HG03175 (cell line): ENCODE measurements at regions not wholly inside any gene's neighbourhood (a gene's known extent, or its start where the extent isn't known, plus 50 kb on each side); places are given as distances from the start of the nearest gene placed in this dataset.

ENCODE experiments used
- ATAC-seq: cut with Tn5 transposase; IDR thresholded peaks from one replicate; pipeline ENCODE4 v1.9.1; 2021; ENCODE audit warnings: mild to moderate bottlenecking, moderate library complexity; ENCODE audit not compliant: unreplicated experiment

DNA sequence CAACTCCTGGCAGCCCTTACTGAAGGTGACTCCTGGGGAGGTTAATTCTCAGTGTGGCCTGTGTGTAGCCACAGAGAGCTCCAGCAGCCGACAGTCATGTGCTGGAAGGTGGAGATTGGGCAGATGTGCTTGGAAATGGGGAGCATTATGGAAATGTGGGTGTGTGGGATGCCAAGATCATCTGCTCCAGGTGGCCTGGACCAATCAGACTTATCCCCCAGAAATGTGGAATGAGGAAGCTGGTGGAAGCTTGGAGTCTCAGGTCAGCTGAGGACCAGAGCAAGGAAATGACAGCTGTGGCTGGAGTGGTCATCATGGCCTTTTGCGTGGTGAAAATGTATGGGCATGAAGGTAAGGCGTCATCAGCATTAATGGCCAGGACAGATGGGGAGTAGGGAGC is 234.0 kb downstream of the MIAT start:
- ATAC-seq, result no peak

DNA sequence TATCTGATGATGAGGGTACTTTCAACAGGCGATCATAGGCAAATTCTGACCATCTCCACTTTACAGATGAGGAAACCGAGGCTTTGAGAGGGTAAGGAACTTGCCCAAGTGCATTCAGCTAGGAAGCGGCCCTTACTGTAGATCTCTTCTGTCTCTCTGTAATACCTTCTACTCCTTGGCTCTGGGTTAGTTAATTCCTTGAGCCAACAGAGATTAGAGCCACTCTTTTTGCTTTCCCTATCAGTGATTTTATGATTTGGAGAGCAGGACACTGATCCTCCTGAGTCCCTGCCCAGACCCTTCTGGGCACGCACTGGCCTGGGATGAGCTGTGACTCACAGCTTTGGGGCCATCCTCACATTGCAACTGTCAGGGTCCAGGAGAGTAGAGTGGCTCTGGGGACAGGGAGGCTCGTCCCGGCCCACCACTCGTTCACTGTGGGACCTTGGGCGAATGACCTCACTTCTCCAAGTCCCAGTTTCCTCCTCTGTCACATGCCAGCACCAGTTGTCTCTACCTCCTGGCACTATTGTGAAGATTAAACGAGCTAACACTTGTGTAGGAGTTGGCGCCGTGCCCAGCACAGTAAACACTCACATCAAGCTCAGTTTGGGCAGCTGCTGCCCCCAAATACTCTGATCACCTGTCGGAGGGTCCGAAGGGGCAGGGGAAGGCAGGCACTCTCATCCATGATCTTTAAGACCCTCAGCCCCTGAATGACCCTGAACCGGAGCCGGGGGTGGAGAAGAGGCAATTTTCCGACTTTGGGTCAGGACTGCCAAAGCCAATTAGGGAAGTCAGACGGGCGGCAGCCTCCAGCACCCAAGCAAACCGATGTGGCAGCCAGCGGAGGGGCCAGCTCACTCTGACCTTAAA is 235.0 kb downstream of the MIAT start:
- no peak for ATAC-seq

DNA sequence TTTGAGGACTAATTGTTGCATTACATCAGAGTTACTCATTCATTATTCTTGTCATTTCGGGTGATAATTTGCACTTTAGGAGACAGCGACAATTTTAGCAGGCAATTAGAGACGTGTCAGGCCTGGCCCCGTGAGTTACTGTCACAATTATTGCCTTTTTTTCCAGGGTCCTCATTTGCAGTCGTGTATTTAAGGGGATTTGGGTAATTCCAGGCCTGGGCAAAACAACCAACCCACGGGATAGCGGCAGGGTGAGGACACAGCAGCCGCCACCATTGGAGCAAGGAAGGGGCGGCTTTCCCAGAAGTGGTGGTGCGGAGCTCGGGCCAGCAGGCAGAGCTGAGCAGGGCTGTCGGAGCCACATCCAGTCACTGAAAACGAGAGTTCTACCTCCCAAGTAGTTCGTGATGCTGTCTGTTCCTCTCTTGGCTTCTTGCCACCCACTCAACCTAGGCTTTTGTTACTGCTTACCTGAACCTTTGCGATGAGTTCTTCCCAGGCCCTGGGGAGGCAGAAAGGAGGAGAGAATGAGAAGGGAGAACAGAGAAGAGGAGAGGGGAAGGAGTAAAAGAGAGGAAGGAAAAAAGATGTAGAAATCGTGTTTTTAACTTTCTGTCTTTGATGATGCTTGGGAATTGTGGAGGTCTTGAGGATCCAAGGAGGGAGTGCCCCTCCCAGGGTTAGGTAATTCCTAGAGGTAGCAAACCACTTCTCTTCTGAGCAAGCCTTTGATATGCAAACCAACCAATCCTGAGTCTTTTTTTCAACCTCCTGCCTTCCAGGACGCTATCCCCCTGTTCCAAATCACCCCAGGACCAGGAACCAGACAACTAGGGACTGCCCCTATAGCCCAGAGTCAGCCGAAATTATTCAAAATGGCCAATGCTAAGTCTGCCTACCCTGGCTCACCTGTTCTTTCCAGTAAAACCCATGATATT is 236.1 kb downstream of the MIAT start:
- no peak for ATAC-seq

DNA sequence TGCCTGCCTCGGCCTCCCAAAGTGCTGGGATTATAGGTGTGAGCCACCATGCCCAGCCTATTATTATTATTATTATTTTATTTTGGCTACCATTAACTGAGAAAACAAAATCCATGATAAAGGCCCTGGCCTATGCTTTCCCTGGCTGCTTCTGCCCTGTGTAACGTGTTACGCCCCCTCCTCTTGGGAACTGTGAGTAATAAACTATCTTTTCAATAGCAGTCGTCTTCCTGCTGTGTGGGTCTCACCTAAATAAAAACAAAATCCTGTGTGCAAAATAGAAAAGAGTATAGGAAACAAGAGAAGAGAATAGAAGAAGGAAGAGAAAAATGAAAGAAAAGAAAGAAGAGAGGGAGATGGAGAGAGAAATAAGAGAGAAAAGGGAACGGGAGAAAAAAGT is 237.0 kb downstream of the MIAT start:
- ATAC-seq, result no peak

DNA sequence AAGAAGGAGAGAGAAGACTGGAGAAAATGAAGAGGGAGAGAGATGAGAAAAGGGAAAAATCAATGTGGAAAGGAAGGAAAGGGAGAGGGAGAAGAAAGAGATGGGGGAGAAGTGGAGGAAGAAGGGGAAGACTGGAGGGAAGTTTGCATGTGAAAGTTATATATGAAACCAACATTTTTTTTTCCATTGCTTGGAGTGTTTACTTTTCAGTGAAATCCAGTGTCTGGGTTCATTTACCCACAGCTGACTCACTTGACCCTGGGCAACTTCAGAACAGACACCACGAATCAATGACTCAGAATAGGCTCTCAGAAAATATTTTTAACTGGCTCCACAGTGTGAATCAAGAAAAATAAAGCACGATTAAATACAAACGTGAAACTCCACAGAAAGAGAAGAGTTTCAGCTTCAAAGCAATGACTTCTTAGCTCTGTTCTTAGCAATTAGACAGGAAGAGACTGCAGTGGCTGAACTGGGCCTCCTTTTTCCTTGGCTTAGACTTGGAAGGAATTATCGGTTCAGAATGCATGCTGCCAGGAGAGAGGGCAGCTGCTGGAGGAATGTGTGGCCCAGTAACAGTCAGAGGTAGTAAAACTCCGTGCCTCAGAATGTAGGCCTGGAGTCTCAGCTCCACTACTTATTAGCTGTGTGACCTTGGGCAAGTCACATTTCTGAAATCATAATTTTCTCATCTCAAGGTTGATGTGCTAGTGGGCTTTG is 237.5 kb downstream of the MIAT start:
- no peak for ATAC-seq

DNA sequence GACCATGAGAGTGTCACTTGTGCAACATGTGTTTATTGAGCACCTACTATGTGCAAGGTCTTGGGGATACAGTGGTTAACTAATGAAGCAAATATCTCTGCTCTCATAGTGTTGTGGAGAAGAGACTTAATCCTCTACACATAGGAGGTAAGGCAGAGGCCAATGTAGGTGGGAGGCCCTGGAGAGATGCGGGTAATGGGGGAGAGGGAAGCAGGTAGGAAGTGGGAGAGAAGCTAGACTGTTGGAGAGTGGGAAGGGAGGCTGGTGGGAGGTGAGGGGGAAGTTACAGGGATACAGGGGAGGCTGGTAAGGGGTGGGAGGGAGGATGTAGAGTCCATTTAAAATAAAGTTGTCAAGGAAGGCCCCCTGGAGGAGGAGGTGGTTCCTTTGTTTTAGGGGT is 240.0 kb downstream of the MIAT start:
- ATAC-seq, result no peak

DNA sequence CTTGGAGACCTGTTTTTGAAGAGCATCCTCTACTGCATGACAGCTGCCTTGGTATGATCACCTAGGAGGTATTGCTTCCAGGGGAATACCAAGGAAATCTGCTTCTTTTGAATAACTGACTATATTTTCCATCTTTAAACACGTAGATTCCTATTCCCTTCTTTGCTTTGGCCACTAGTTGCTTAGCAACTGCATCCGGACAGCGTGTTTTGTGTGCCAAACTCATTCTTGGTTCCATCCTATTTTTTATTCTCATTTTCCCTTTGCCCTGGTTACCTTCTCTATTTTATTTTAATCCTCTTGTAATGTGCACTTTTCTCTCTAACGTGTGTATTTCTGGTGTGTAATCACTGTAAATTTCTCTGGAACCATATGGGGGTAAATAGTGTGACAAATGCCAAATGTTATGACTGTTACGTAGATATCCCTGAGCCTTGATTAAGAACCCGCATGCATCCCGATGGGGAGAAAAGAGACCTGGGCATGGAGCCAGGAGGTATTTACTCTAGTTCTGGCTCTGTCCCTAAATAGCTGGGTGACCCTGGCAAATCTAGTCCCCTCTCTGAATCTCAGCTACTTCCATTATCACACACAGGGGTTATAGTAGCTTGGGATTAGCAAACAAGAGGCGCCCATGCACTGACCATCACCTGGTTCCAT is 241.7 kb downstream of the MIAT start:
- no peak for ATAC-seq

DNA sequence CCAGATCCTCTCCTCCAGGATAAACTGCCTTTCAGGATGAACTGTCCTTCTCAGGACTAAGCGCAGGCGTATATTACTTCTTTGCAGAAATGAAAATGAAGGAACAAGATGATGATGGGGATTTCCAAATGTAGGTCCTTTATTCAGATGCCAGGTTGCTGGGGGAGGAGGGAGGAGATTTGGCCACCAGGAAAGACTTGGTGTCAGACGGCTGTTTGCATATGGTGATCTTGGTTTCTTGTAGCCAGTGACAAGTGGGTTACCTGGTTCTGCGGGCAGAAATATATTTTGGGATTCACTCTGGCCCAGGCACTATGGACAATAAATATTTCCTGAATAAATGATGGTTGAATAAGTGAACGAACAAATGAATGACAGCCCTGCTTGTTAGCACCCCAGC is 243.4 kb downstream of the MIAT start:
- ATAC-seq, result no peak

DNA sequence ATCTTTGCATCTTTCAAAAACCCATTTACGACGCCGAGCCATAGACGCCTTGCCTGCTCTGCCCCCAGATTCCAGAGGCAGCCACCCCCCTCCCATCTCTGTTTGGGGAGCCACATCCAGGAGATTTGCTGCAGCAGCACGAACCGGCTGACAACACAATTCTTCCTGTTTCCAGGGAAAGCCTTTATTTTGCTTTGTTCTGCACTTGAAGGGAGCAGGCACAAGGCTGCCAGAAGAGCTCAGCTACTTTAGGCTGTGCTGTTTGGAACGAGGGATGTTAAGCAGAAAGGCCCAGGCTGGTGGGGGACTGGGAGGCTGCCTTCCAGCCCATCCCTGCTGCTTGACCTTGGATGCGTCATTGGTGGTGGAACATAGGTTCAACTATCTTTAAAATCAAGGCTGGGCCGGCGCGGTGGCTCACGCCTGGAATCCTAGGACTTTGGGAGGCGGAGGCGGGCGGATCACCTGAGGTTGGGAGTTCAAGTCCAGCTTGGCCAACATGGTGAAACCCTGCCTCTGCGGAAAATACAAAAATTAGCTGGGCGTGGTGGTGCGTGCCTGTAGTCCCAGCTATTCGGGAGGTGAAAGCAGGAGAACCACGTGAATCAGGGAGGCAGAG is 243.9 kb downstream of the MIAT start:
- no peak for ATAC-seq

DNA sequence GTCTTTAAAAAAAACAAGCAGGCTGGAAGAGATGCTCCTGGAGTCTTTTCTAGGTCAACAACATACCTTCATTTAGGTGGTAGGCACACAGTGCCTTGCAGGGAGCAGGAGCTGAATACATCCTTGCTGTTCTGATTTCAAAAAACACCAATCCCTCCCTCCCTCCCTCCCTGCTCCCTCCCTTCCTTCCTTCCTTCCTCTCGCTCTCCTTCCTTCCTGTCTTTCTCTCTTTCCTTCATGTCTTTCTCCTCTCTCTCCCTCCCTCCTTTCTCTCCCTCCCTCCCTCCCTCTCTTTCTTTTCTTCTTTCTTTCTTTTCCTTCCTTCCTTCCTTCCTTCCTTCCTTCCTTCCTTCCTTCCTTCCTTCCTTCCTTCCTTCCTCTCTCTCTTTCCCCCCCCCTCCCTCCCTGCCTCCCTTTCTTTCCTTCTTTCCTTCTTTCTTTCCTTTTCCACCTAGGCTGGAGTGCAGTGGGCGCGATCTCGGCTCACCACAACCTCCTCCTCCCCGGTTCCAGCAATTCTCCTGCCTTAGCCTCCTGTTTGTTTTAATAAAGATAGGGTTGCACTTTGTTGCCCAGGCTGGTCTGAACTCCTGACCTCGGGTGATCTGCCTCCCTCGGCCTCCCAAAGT is 245.1 kb downstream of the MIAT start:
- ATAC-seq, result no peak

DNA sequence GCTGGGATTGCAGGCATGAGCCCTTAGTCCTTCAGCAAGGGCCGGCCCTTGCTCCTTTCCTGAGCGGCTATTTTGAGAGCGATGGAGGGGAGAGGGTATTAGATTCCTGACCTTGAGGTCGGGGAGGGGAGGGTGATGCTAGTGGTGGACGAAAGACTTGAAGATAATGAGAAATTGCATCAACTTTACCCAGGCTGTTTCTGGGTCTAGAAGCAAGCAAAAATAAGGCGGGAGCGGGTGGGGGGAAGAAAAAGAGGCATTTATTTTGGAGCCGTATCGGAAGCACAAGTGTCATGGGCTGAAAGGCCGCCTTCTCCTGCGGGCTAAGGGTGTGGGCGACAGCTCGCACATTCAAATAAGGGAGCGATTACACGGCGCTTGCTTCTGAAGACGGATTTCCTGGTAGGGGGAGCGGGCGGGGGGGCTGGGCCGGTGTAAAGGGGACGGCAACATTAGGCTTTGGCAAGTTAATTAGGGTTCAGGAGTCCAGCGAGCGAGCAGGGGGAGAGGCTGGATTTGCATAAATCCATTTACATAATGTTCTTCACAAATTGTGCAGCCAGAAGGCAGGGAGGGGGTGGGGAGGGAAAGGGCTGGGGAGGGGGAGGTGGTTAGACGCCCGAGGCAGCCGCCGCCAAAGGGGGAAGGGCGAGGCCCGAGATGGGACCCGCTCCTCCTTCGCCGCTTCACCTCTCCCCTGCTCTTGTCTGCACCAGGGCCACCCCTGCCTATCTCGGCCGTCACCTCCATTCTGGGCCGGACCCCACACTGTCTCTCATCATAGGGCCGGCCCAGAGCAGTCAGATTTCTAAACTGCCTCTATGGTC is 245.9 kb downstream of the MIAT start:
- ATAC-seq, result no peak

DNA sequence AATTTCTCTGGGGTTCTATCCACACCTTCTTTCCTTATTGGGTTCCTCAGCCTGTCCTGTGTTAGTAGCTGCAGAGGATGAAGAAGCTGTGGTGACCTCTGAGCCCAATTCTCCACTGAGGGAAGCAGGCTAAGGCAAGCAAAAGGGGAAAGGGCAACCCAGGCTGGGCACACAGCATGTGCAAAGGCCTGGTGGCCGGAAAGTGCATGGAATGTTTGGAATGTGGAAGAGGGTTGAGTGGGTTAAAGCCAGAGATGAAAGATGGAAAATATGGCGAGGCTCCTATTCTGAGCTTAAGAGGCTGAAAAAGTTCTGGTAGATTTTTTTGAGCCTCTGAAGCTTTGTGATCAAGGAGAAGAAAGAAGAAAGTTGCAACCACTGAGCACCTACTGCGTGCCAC is 247.1 kb downstream of the MIAT start:
- no peak for ATAC-seq

DNA sequence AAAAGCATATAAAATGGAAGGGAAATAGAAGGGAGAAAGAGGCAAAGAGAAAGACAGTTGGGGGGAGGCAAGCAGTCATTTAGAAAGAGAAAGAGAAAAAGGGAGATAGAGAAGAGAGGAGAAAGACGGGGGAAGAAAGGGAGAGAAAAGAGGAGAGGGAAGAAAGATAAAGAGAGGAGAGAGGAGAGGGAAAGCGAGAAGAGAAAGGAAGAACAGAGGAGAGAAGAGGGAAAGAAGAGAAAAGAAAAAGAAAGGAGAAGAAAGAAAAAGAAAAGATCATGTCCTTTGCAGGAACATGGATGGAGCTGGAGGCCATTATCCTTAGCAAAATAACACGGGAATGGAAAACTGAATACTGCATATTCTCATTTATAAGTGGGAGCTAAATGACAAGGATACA is 247.7 kb downstream of the MIAT start:
- no peak for ATAC-seq

DNA sequence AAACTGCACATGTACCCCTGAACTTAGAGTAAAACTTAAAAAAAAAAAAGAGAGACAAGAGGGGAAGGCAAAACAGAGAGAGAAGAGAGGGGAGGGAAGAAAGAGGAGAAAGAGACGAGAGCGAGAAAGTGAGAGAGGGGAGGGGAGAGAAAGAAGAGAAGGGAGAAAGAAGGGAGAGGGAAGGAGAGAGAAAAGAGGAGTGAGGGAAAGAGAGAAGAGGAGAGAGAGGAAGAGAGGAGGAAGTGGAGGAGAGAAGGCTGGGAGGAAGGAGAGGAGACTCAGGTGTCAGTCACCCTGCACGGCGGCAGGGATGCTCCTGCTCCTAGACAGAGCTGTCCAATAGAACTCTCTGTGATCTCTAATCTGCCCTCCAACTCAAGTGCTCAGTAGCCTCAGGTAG is 248.3 kb downstream of the MIAT start:
- ATAC-seq, result no peak

DNA sequence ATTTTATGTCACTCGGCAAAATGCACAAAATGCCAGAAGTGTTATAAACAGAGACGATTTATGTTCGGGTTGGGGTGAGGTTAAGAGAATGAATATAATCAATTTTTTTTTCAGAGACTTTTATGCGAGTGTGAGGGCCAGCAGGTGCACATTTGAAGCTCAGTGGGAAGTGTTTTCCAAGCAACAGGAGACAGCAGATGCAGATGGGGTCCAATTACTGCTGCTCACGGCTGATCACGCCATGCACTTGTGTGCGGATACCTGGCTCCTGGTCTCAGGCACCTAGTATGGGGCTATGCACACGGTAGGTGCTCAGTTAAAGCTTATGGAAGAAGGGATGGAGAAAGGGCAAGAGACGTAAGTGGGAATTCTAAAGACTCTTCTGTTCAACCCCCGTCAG is 249.1 kb downstream of the MIAT start:
- ATAC-seq, result no peak

DNA sequence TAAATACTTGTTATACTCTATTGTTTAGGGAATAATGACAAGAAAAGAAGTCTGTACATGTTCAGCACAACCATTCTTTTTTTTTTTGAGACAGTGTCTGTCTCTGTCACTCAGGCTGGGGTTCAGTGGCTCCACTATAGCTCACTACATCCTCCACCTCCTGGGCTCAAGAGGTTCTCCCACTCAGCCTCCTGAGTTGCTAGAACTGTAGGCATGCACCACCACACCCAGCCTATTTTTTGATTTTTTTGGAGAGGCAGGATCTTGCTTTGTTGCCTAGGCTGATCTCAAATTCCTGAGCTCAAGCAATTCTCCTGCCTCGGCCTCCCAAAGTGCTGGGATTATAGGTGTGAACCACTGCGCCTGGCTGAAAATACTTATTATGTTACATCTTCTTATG is 250.0 kb downstream of the MIAT start:
- ATAC-seq, result no peak

DNA sequence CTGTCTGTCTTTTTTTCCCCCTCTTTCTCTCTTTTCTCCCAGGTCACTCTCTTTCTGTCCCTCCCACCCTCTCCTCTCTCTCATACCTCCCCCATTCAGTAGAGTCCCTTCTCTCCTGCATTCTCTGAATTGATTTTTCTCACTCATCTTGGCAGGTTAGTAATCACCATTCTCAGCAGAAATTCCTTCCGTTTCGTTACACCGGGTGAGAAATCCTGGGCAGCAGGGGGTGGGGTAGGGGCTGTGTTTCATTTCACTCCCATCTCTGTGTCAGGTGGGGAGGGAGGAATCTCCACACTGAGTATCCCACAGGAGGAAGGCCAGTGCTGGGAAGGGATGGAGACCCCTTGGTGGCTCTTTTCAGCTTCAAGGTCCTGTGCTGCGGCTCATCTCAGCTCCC is 253.5 kb downstream of the MIAT start:
- no peak for ATAC-seq

DNA sequence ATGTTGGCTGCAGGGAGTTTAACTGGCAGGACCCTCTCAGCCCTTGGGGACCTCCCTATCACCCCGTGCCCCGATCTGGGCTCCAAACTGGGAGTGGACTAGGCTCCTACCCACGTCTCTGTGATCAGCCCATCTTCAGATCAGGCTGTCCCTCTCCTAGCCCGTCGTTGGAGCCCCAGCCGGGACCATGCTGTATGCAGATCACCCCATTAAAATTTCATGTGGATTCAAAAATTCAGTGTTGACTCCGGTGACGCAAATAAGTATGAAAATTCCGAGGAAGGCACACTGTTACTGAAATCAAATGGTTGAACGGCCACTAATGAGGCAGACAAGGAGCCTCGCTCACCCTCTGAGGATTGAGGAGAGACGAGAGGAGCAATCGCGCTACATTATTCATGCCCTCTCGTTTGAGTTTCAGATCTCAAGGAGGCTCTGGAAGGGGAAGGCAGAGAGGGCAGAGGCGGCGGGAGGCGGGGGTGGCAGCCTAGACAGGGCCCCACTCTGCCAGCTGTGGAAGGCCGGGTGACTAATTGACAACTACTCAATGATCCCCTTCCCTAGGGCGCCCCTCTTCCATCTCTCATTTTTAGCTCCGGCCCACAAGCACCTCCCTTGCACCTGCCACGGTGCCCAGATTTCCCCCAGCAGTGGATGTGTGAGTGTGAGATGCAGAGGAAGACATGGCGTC is 255.4 kb downstream of the MIAT start:
- no peak for ATAC-seq
